Keratinocyte (primary cell): ENCODE measurements at regions not wholly inside any gene's neighbourhood (a gene's known extent, or its start where the extent isn't known, plus 50 kb on each side); places are given as distances from the start of the nearest gene placed in this dataset.

ENCODE experiments used
- DNase-seq: peaks from one replicate; pipeline ENCODE4 v3.0.0-alpha.2; 2011; ENCODE audit warnings: low read depth, missing footprints, low spot score
- FAIRE-seq: peaks from 2 replicates; lab custom pipeline; 2011; peaks lifted over from hg19 to GRCh38; lab: Jason Lieb, UNC
- H2AFZ ChIP-seq: 2 replicates; pipeline ENCODE4 v1.6.0; 2012; ENCODE audit warnings: low read length, control low read depth, inconsistent platforms; ENCODE audit not compliant: control insufficient read depth
- H3K27ac ChIP-seq: 2 replicates; pipeline ENCODE4 v1.5.1; 2011; ENCODE audit warnings: low read length; ENCODE audit not compliant: control insufficient read depth, insufficient read depth
- H3K27me3 ChIP-seq: 3 replicates; pipeline ENCODE4 v1.6.0; 2011; ENCODE audit warnings: low read length; ENCODE audit not compliant: control insufficient read depth, insufficient read depth; ENCODE audit errors: extremely low read depth
- H3K36me3 ChIP-seq, 2 experiments: 2 replicates in 1 of 2; 3 replicates in 1 of 2; pipeline ENCODE4 v1.5.1; 2011; ENCODE audit warnings: low read length in 2 of 2, mild to moderate bottlenecking in 1 of 2; ENCODE audit not compliant: control insufficient read depth in 2 of 2, insufficient read depth in 2 of 2; ENCODE audit errors: extremely low read depth in 1 of 2
- H3K4me1 ChIP-seq: 3 replicates; pipeline ENCODE4 v1.5.1; 2011; ENCODE audit warnings: low read length; ENCODE audit not compliant: control insufficient read depth, insufficient read depth; ENCODE audit errors: extremely low read depth
- H3K4me2 ChIP-seq: 3 replicates; pipeline ENCODE4 v1.6.0; 2011; ENCODE audit warnings: low read depth, low read length; ENCODE audit not compliant: control insufficient read depth, insufficient read depth; ENCODE audit errors: extremely low read depth
- H3K4me3 ChIP-seq, 3 experiments: fragments of 200-600 bp in 1 of 3; sonication (generic) in 1 of 3; 2 replicates in 2 of 3; 3 replicates in 1 of 3; pipeline ENCODE4 v1.5.1; 2011 to 2016; ENCODE audit warnings: low read length in 3 of 3, mild to moderate bottlenecking in 3 of 3, control low read depth in 2 of 3, inconsistent platforms in 1 of 3, low read depth in 1 of 3, mixed read lengths in 1 of 3, mixed run types in 1 of 3, moderate library complexity in 1 of 3; ENCODE audit not compliant: control insufficient read depth in 2 of 3, insufficient read depth in 2 of 3; ENCODE audit errors: extremely low read depth in 1 of 3
- H3K79me2 ChIP-seq: 2 replicates; pipeline ENCODE4 v1.6.0; 2012; ENCODE audit warnings: low read length; ENCODE audit not compliant: control insufficient read depth, insufficient read depth
- H3K9ac ChIP-seq: 3 replicates; pipeline ENCODE4 v1.6.0; 2011; ENCODE audit warnings: low read length; ENCODE audit not compliant: control insufficient read depth, insufficient read depth; ENCODE audit errors: extremely low read depth
- H3K9me1 ChIP-seq: 3 replicates; pipeline ENCODE4 v1.6.0; 2011; ENCODE audit warnings: low read length; ENCODE audit not compliant: control insufficient read depth, insufficient read depth; ENCODE audit errors: extremely low read depth
- H3K9me3 ChIP-seq: 2 replicates; pipeline ENCODE4 v1.5.1; 2012; ENCODE audit warnings: low read depth, low read length; ENCODE audit not compliant: control insufficient read depth
- H4K20me1 ChIP-seq: 3 replicates; pipeline ENCODE4 v1.6.0; 2011; ENCODE audit warnings: low read length; ENCODE audit not compliant: control insufficient read depth, insufficient read depth; ENCODE audit errors: extremely low read depth
- EZH2 ChIP-seq: IDR thresholded peaks from one replicate; pipeline ENCODE4 v1.6.1; 2012; ENCODE audit warnings: inconsistent platforms, mild to moderate bottlenecking, low read length, moderate library complexity
- dilution Hi-C: fragments of 300-500 bp; cut with MboI; formaldehyde crosslinking; loops from one replicate; pipeline ENCODE4 v1.7.0; 2020; ENCODE audit warnings: low sequenced_read_pairs; ENCODE audit not compliant: extremely low pct_ligation_motif_present
- TF ChIP-seq, protein P1 (sequence below), 3 experiments: IDR thresholded peaks in 1 of 3; conservative IDR thresholded peaks in 1 of 3; optimal IDR thresholded peaks in 1 of 3; 2 replicates in 2 of 3; 3 replicates in 1 of 3; pipeline versions ENCODE3 to v1.5.1; 2011; ENCODE audit warnings: low read length in 3 of 3, mild to moderate bottlenecking in 3 of 3, moderate library complexity in 2 of 3, control low read depth in 1 of 3, inconsistent platforms in 1 of 3; ENCODE audit not compliant: insufficient read depth in 2 of 3; ENCODE audit errors: extremely low read depth in 1 of 3

DNA sequence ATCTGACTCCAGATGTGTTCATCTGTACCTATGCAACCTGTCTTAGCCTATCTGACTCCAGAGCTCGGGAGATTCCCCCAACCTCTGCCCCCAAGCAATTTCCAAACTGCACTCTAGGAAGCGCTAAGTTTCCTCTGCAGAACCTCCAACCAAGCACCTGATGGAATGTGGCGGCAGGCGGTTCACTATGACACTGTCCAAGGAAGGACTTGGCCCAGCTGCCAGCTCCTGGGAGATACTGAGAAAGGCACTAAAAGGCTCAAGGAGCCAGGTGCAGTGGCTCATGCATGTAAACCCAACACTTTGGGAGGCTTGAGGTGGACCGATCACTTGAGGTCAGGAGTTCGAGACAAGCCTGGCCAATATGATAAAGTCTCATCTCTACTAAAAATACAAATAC, 244.0 kb downstream of the BCL11B start:
- Histone ChIP-seq H3K79me2 (no peaks in the 10 kb centered on the region), H4K20me1 (no peaks in the 10 kb centered on the region), H3K9me3 (no peaks in the 10 kb centered on the region), H3K4me2 (no peak overlapping the region), H3K27me3 (no peaks in the 10 kb centered on the region), H3K27ac (no peak overlapping the region), H2AFZ (no peak overlapping the region), H3K9ac (no peak overlapping the region), H3K9me1 (no peaks in the 10 kb centered on the region), H3K4me1 (peaks cover 7% of the 10 kb centered on the region), H3K36me3 (no peaks in the 10 kb centered on the region), H3K4me3 (no peak overlapping the region)
- dilution Hi-C loops: no loop called here
- no peak for FAIRE-seq
- TF ChIP-seq EZH2: no peak
- TF ChIP-seq, protein P1, sequence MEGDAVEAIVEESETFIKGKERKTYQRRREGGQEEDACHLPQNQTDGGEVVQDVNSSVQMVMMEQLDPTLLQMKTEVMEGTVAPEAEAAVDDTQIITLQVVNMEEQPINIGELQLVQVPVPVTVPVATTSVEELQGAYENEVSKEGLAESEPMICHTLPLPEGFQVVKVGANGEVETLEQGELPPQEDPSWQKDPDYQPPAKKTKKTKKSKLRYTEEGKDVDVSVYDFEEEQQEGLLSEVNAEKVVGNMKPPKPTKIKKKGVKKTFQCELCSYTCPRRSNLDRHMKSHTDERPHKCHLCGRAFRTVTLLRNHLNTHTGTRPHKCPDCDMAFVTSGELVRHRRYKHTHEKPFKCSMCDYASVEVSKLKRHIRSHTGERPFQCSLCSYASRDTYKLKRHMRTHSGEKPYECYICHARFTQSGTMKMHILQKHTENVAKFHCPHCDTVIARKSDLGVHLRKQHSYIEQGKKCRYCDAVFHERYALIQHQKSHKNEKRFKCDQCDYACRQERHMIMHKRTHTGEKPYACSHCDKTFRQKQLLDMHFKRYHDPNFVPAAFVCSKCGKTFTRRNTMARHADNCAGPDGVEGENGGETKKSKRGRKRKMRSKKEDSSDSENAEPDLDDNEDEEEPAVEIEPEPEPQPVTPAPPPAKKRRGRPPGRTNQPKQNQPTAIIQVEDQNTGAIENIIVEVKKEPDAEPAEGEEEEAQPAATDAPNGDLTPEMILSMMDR (optimal IDR thresholded peaks at IDR 0.05 in 1 of 3, IDR thresholded peaks at IDR 0.05 in 1 of 3, conservative IDR thresholded peaks at IDR 0.05 in 1 of 3; ENCODE audit: extremely low read depth in 1 of 3, insufficient read depth in 2 of 3, low read length in 3 of 3): no peak
- DNase-seq: no peak

DNA sequence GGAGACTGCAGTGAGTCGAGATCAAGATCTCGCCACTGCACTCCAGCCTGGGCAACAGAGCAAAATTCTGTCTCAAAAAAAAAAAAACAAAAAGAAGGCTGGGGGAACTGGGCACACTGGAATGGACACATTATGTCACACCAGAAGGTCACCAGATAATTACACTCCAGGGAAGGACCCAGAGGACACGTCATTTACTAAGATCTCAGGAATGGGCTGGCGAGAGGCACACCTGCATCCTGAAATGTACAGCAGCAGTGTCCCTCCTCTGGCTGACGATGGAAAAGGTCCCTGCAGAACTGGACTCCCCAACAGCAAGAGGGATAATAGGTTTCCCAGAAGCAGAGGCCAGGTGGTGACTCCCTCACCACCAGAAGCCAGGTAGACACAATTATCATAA, 243.5 kb downstream of the BCL11B start:
- H3K9me1 ChIP-seq: no peaks in the 10 kb centered on the region
- no peak overlapping the region for H3K27ac ChIP-seq
- no peak overlapping the region for H3K4me2 ChIP-seq
- no peak overlapping the region for H3K9ac ChIP-seq
- no peak overlapping the region for H3K4me3 ChIP-seq
- no peaks in the 10 kb centered on the region for H3K9me3 ChIP-seq
- dilution Hi-C loops: no loop called here
- no peak for TF ChIP-seq EZH2
- peaks cover 5% of the 10 kb centered on the region for H3K4me1 ChIP-seq
- no peaks in the 10 kb centered on the region for H4K20me1 ChIP-seq
- no peaks in the 10 kb centered on the region for H3K79me2 ChIP-seq
- no peaks in the 10 kb centered on the region for H3K27me3 ChIP-seq
- DNase-seq (no peak), FAIRE-seq (no peak)
- no peaks in the 10 kb centered on the region for H3K36me3 ChIP-seq
- H2AFZ ChIP-seq: no peak overlapping the region

DNA sequence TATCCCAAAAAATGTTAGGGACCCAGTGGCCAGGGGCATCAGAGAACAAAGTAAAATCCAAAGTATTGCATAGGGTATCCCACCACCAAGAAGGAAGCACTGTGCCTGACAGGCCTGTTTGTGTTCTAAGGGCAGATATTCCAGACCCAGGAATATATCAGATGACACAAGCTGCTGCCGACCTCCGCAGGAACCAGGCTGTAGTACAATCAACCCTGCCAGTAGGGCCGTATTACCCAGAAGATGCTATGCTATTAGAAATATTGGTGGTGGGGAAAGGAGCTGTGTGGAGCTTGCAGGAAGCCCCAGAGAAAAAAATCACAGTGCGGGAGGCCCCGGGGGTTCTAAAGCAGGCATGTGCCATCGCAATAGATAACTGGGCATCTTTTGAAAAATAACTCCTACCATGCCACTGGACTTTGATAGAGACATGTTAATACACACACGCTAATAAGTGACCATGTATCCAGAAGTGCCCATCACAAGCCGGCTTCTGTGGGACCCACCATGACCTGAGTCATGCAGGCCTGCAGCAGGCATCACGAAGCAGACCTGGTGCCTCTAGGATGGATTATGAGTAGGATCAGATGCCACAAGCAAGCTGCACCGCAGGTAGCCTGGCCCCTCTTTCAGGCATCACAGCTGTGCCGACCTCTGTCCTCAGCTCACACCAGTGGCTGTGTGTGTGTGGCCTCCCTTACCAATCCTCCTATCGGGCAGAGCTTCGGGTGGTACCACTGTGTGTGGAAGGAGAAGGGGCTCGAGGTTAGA, 242.7 kb downstream of the BCL11B start:
- no peak overlapping the region for H3K27ac ChIP-seq
- no peaks in the 10 kb centered on the region for H3K36me3 ChIP-seq
- FAIRE-seq (no peak), DNase-seq (no peak)
- H3K79me2 ChIP-seq: no peaks in the 10 kb centered on the region
- TF ChIP-seq, protein P1 (optimal IDR thresholded peaks at IDR 0.05 in 1 of 3, IDR thresholded peaks at IDR 0.05 in 1 of 3, conservative IDR thresholded peaks at IDR 0.05 in 1 of 3; ENCODE audit: extremely low read depth in 1 of 3, insufficient read depth in 2 of 3, low read length in 3 of 3): no peak
- no peak for TF ChIP-seq EZH2
- dilution Hi-C loops: no loop called here
- H3K4me2 ChIP-seq: no peak overlapping the region
- H3K4me1 ChIP-seq: no peaks in the 10 kb centered on the region
- H2AFZ ChIP-seq: no peak overlapping the region
- no peak overlapping the region for H3K4me3 ChIP-seq
- H3K9me1 ChIP-seq: no peaks in the 10 kb centered on the region
- no peak overlapping the region for H3K9ac ChIP-seq
- H3K27me3 ChIP-seq: no peaks in the 10 kb centered on the region
- H4K20me1 ChIP-seq: no peaks in the 10 kb centered on the region
- no peaks in the 10 kb centered on the region for H3K9me3 ChIP-seq
